OCI-LY3 (cell line): ENCODE measurements at regions not wholly inside any gene's neighbourhood (a gene's known extent, or its start where the extent isn't known, plus 50 kb on each side); places are given as distances from the start of the nearest gene placed in this dataset.

ENCODE experiments used
- CTCF ChIP-seq: fragments of 200-600, 300-600 bp; sonication (generic); IDR thresholded peaks from 2 replicates; pipeline ENCODE4 v1.5.1; 2014; ENCODE audit warnings: antibody characterized with exemption, low read length, low read depth
- EZH2phosphoT487 ChIP-seq: fragments of 200-600 bp; shearing (Covaris generic); IDR thresholded peaks from 2 replicates; pipeline ENCODE4 v1.6.1; 2018; ENCODE audit warnings: antibody characterized with exemption, mixed run types, low read depth

GRCh38 chr2:222809582-222809981 is 51.3 kb upstream of the ACSL3 start:
- TF ChIP-seq CTCF (no peak), EZH2phosphoT487 (no peak)
